H9 (cell line): ENCODE measurements at regions not wholly inside any gene's neighbourhood (a gene's known extent, or its start where the extent isn't known, plus 50 kb on each side); places are given as distances from the start of the nearest gene placed in this dataset.

Source experiments
- DNase-seq: peaks from one replicate; pipeline ENCODE4 v3.0.0-alpha.2; 2017
- H2AFZ ChIP-seq: one replicate; pipeline ENCODE4 v1.6.1; 2013; ENCODE audit warnings: mild to moderate bottlenecking, low read length, control low read depth, moderate library complexity
- H2AK5ac ChIP-seq: 2 replicates; pipeline ENCODE4 v1.6.1; 2013; ENCODE audit warnings: low read length, control low read depth, mixed read lengths; ENCODE audit not compliant: insufficient read length
- H2BK120ac ChIP-seq: one replicate; pipeline ENCODE4 v1.6.1; 2013; ENCODE audit warnings: low read depth, mild to moderate bottlenecking, low read length, control low read depth, inconsistent platforms; ENCODE audit not compliant: poor library complexity, severe bottlenecking
- H2BK12ac ChIP-seq: 2 replicates; pipeline ENCODE4 v1.6.1; 2013; ENCODE audit warnings: low read length, control low read depth, mixed read lengths, low read depth; ENCODE audit not compliant: insufficient read length
- H2BK15ac ChIP-seq: 2 replicates; pipeline ENCODE4 v1.6.1; 2013; ENCODE audit warnings: low read depth, low read length, control low read depth
- H2BK20ac ChIP-seq: one replicate; pipeline ENCODE4 v1.6.1; 2013; ENCODE audit warnings: low read depth, mild to moderate bottlenecking, low read length, control low read depth, inconsistent platforms; ENCODE audit not compliant: poor library complexity, severe bottlenecking
- H2BK5ac ChIP-seq: 2 replicates; pipeline ENCODE4 v1.6.1; 2013; ENCODE audit warnings: low read length, control low read depth, mixed read lengths; ENCODE audit not compliant: insufficient read length
- H3K14ac ChIP-seq: 2 replicates; pipeline ENCODE4 v1.6.1; 2013; ENCODE audit warnings: low read length, control low read depth; ENCODE audit not compliant: insufficient read depth
- H3K18ac ChIP-seq: 2 replicates; pipeline ENCODE4 v1.6.1; 2013; ENCODE audit warnings: low read depth, mild to moderate bottlenecking, mixed read lengths, low read length, control low read depth; ENCODE audit not compliant: insufficient read length
- H3K23ac ChIP-seq: 2 replicates; pipeline ENCODE4 v1.6.1; 2013; ENCODE audit warnings: low read length, control low read depth, mixed read lengths, low read depth; ENCODE audit not compliant: insufficient read length
- H3K23me2 ChIP-seq: 2 replicates; pipeline ENCODE4 v1.6.1; 2013; ENCODE audit warnings: low read depth, mild to moderate bottlenecking, mixed read lengths, low read length, control low read depth; ENCODE audit not compliant: insufficient read length, poor library complexity, severe bottlenecking
- H3K27ac ChIP-seq: 2 replicates; pipeline ENCODE4 v1.5.1; 2013; ENCODE audit warnings: low read length, control low read depth, mixed read lengths, low read depth; ENCODE audit not compliant: insufficient read length
- H3K27me3 ChIP-seq: 2 replicates; pipeline ENCODE4 v1.6.1; 2013; ENCODE audit warnings: low read length, control low read depth, inconsistent platforms; ENCODE audit not compliant: insufficient read depth
- H3K4ac ChIP-seq: 2 replicates; pipeline ENCODE4 v1.6.1; 2013; ENCODE audit warnings: low read depth, mild to moderate bottlenecking, control low read depth, inconsistent platforms, low read length, moderate library complexity
- H3K4me1 ChIP-seq: 2 replicates; pipeline ENCODE4 v1.6.1; 2013; ENCODE audit warnings: low read length, control low read depth, inconsistent platforms; ENCODE audit not compliant: insufficient read depth
- H3K4me2 ChIP-seq: 2 replicates; pipeline ENCODE4 v1.6.1; 2013; ENCODE audit warnings: low read length, control low read depth, mixed read lengths; ENCODE audit not compliant: insufficient read length, insufficient read depth
- H3K56ac ChIP-seq: 2 replicates; pipeline ENCODE4 v1.6.1; 2013; ENCODE audit warnings: low read depth, mild to moderate bottlenecking, mixed read lengths, low read length, control low read depth; ENCODE audit not compliant: insufficient read length
- H3K79me1 ChIP-seq: 2 replicates; pipeline ENCODE4 v1.6.1; 2013; ENCODE audit warnings: low read depth, mild to moderate bottlenecking, moderate library complexity, low read length, control low read depth, inconsistent platforms; ENCODE audit not compliant: insufficient read depth, poor library complexity, severe bottlenecking
- H3K79me2 ChIP-seq: 2 replicates; pipeline ENCODE4 v1.6.1; 2013; ENCODE audit warnings: low read length, control low read depth, inconsistent platforms; ENCODE audit not compliant: insufficient read depth
- H3K9ac ChIP-seq: 2 replicates; pipeline ENCODE4 v1.6.1; 2013; ENCODE audit warnings: low read length, control low read depth, mixed read lengths; ENCODE audit not compliant: insufficient read length; ENCODE audit errors: extremely low read depth
- H3K9me3 ChIP-seq: one replicate; pipeline ENCODE4 v1.6.1; 2013; ENCODE audit warnings: low read depth, low read length, inconsistent platforms; ENCODE audit not compliant: control insufficient read depth
- H3T11ph ChIP-seq: one replicate; pipeline ENCODE4 v1.6.1; 2013; ENCODE audit warnings: mild to moderate bottlenecking, low read length, control low read depth, inconsistent platforms
- H4K20me1 ChIP-seq: one replicate; pipeline ENCODE4 v1.6.1; 2013; ENCODE audit not compliant: control insufficient read depth, insufficient read length, insufficient read depth
- H4K5ac ChIP-seq: 2 replicates; pipeline ENCODE4 v1.6.1; 2013; ENCODE audit warnings: low read depth, mild to moderate bottlenecking, mixed read lengths, low read length, control low read depth; ENCODE audit not compliant: insufficient read length
- H4K8ac ChIP-seq: replicated peaks from 2 replicates; pipeline ENCODE4 v1.6.1; 2013; ENCODE audit warnings: low read length, control low read depth, mixed read lengths, low read depth; ENCODE audit not compliant: insufficient read length
- H4K91ac ChIP-seq: 2 replicates; pipeline ENCODE4 v1.6.1; 2013; ENCODE audit warnings: low read depth, mild to moderate bottlenecking, moderate library complexity, mixed read lengths, low read length, control low read depth; ENCODE audit not compliant: insufficient read length
- H3K27ac Mint-ChIP-seq, 3 experiments: 2 replicates in 2 of 3; 3 replicates in 1 of 3; pipeline ENCODE4 v1.8.0; 2020 to 2021; ENCODE audit warnings: mixed read lengths in 3 of 3, mild to moderate bottlenecking in 1 of 3, moderate library complexity in 1 of 3
- H3K27me3 Mint-ChIP-seq: 2 replicates; pipeline ENCODE4 v1.8.0; 2021; ENCODE audit warnings: low read depth, mild to moderate bottlenecking, moderate library complexity, mixed read lengths
- H3K36me3 Mint-ChIP-seq, 3 experiments: 2 replicates in 2 of 3; 3 replicates in 1 of 3; pipeline ENCODE4 v1.8.0; 2020 to 2021; ENCODE audit warnings: low read depth in 3 of 3, mixed read lengths in 3 of 3; ENCODE audit not compliant: insufficient read depth in 1 of 3
- H3K4me1 Mint-ChIP-seq, 2 experiments: 2 replicates each; pipeline ENCODE4 v1.8.0; 2020; ENCODE audit warnings: mixed read lengths in 2 of 2
- H3K4me3 Mint-ChIP-seq, 2 experiments: 2 replicates in 1 of 2; 3 replicates in 1 of 2; pipeline ENCODE4 v1.8.0; 2020 to 2021; ENCODE audit warnings: mild to moderate bottlenecking in 2 of 2, mixed read lengths in 2 of 2, moderate library complexity in 1 of 2
- H3K9me3 Mint-ChIP-seq, 2 experiments: 2 replicates in 1 of 2; 3 replicates in 1 of 2; pipeline ENCODE4 v1.8.0; 2020; ENCODE audit warnings: mild to moderate bottlenecking in 2 of 2, mixed read lengths in 2 of 2, moderate library complexity in 1 of 2
- WGBS: extraction: QIAGEN DNeasy Blood & Tissue Kit; methylation state at CpG from one replicate; pipeline ENCODE4 v1.1.7; 2013; ENCODE audit warnings: missing lambda C conversion rate, low lambda C conversion rate, mixed read lengths; ENCODE audit not compliant: insufficient read length; ENCODE audit errors: extremely low coverage; 5-methylcytosine and 5-hydroxymethylcytosine counted together
- TF ChIP-seq, protein P1 (sequence below): fragments of 200-600 bp; sonication (generic); conservative IDR thresholded peaks from 3 replicates; pipeline ENCODE4 v1.8.0; 2021; ENCODE audit warnings: antibody characterized with exemption, mild to moderate bottlenecking

DNA sequence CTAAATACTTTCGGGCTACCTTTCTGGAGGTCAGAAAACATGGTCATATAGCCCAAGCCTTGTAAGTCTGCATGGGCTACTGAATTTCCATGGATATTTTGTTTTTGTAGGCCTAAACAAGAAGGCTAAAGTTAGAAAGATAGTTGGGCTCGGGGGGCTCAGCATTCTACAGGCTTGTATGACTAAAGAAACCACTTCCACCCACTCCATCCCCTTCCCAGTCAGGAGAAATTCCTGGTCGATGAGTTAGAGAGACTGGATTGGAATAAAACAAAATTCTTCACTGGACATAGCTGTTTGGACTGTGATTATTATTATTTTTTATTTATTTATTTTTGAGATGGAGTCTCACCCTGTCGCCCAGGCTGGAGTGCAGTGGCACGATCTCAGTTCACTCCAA, 539.4 kb upstream of the TNP1 start:
- Histone ChIP-seq H3K56ac (no peak overlapping the region), H2BK12ac (no peak overlapping the region), H3K79me2 (no peaks in the 10 kb centered on the region), H4K20me1 (no peaks in the 10 kb centered on the region), H4K5ac (no peak overlapping the region), H2BK15ac (no peak overlapping the region), H2BK120ac (no peak overlapping the region), H3K9me3 (no peaks in the 10 kb centered on the region), H4K8ac (no peak overlapping the region), H2BK5ac (no peak overlapping the region), H3K23me2 (no peaks in the 10 kb centered on the region), H3K9ac (no peak overlapping the region), H3K27ac (no peak overlapping the region), H2AK5ac (no peak overlapping the region), H3K4me2 (no peak overlapping the region), H3T11ph (no peak overlapping the region), H3K27me3 (no peaks in the 10 kb centered on the region), H3K14ac (no peak overlapping the region), H2BK20ac (no peak overlapping the region), H3K4ac (no peak overlapping the region), H3K23ac (no peak overlapping the region), H3K79me1 (no peaks in the 10 kb centered on the region), H4K91ac (no peak overlapping the region), H3K4me1 (no peaks in the 10 kb centered on the region), H2AFZ (no peak overlapping the region), H3K18ac (no peak overlapping the region)
- no peak for DNase-seq
- Mint-ChIP-seq H3K4me3 (no peak overlapping the region), H3K9me3 (no peaks in the 10 kb centered on the region), H3K27me3 (no peaks in the 10 kb centered on the region; the same call in none of the 2 replicates), H3K36me3 (no peaks in the 10 kb centered on the region; a peak in 1 of 7 replicates), H3K27ac (no peak overlapping the region), H3K4me1 (peaks cover 6 to 8% of the 10 kb centered on the region in 2 experiments)
- no CpG with 5 or more reads among the region's 5 CpGs for WGBS
- TF ChIP-seq, protein P1, sequence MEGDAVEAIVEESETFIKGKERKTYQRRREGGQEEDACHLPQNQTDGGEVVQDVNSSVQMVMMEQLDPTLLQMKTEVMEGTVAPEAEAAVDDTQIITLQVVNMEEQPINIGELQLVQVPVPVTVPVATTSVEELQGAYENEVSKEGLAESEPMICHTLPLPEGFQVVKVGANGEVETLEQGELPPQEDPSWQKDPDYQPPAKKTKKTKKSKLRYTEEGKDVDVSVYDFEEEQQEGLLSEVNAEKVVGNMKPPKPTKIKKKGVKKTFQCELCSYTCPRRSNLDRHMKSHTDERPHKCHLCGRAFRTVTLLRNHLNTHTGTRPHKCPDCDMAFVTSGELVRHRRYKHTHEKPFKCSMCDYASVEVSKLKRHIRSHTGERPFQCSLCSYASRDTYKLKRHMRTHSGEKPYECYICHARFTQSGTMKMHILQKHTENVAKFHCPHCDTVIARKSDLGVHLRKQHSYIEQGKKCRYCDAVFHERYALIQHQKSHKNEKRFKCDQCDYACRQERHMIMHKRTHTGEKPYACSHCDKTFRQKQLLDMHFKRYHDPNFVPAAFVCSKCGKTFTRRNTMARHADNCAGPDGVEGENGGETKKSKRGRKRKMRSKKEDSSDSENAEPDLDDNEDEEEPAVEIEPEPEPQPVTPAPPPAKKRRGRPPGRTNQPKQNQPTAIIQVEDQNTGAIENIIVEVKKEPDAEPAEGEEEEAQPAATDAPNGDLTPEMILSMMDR: no peak
